ENCODE measurements at regions not wholly inside any gene's neighbourhood (a gene's known extent, or its start where the extent isn't known, plus 50 kb on each side); places are given as distances from the start of the nearest gene placed in this dataset.

GRCh38 chr7:46900312-46901263, 681.3 kb downstream of the TNS3 start:
- no peak; the same call in 1 of the 2 replicates for ATAC-seq (ENCODE audit: low read depth)
- no TSS peak for BruUV-seq (replicated peaks)

More at GRCh38 chr7:46900312-46901263, 681.3 kb downstream of the TNS3 start:
- H2AK5ac ChIP-seq (ENCODE audit: low read depth, low read length): no peak overlapping the region
- no peak overlapping the region for H3K56ac ChIP-seq (ENCODE audit: extremely low read depth, insufficient read depth, low read length)
- no peaks in the 10 kb centered on the region for H3K9me3 ChIP-seq (ENCODE audit: control insufficient read depth, insufficient read depth, low read length)
- no peak overlapping the region for H4K8ac ChIP-seq (ENCODE audit: low read depth in 2 of 2, low read length in 2 of 2)
- H2AFZ ChIP-seq (replicated peaks; ENCODE audit: low read length, poor library complexity): no peak overlapping the region
- in situ Hi-C loops (cut with MboI; ENCODE audit: low sequenced_read_pairs): no loop called here
- peak; percentile 15 for DNase-seq
- no peaks in the 10 kb centered on the region for H3K4me1 ChIP-seq (ENCODE audit: control insufficient read depth, insufficient read depth, low read length)
- no CpG with 5 or more reads among the region's 6 CpGs for WGBS, 2 experiments (ENCODE audit: extremely low coverage in 2 of 2, insufficient read length in 1 of 2)
- no peak overlapping the region for H4K91ac ChIP-seq (ENCODE audit: insufficient read depth, low read depth, low read length)
- no peaks in the 10 kb centered on the region for H3K36me3 ChIP-seq (ENCODE audit: control insufficient read depth, insufficient read depth, low read length)
- H3K9ac ChIP-seq (ENCODE audit: low read depth, low read length): no peak overlapping the region
- no peak overlapping the region for H3K23ac ChIP-seq (ENCODE audit: low read depth, low read length)
- H3K4me3 ChIP-seq (ENCODE audit: insufficient read depth, low read depth, low read length): no peak overlapping the region
- no peak overlapping the region for H3K14ac ChIP-seq (replicated peaks; ENCODE audit: low read depth, low read length)
- no peak overlapping the region for H4K5ac ChIP-seq (ENCODE audit: low read depth, low read length)
- no peak overlapping the region for H2BK5ac ChIP-seq (ENCODE audit: low read depth, low read length, poor library complexity, severe bottlenecking)
- no peak overlapping the region for H2BK120ac ChIP-seq (ENCODE audit: low read depth, low read length)
- H3K4me2 ChIP-seq (ENCODE audit: low read depth, low read length): no peak overlapping the region
- TF ChIP-seq RCOR1 (IDR thresholded peaks at IDR 0.05; ENCODE audit: insufficient replicate concordance, low read length): no peak
- no peak for TF ChIP-seq RAD21 (IDR thresholded peaks at IDR 0.05; ENCODE audit: low read length)
- no peak for TF ChIP-seq SMC3 (IDR thresholded peaks at IDR 0.05; ENCODE audit: low read depth, low read length)
- intact Hi-C loops (cut with micrococcal nuclease): no loop called here
- H3K27me3 ChIP-seq (ENCODE audit: control insufficient read depth, insufficient read depth, low read length): no peaks in the 10 kb centered on the region
- no peak overlapping the region for H2AK9ac ChIP-seq (replicated peaks; ENCODE audit: low read depth, low read length, poor library complexity)
- no peak overlapping the region for H3K18ac ChIP-seq (ENCODE audit: low read depth, low read length)
- no peak overlapping the region for H3K4ac ChIP-seq (ENCODE audit: low read depth, low read length)
- H2BK15ac ChIP-seq (ENCODE audit: low read depth, low read length): no peak overlapping the region
- no peaks in the 10 kb centered on the region for H4K20me1 ChIP-seq (ENCODE audit: insufficient read depth, low read length)
- H3K9me1 ChIP-seq (ENCODE audit: insufficient read depth, low read length): no peaks in the 10 kb centered on the region
- ChIA-PET CTCF (interaction anchor here (2.5 kb wide), 1 partner anchor 8 kb away, joined by 6 read pairs; no protein-coding TSS in a partner anchor), POLR2A (ENCODE audit: unreplicated experiment) (no interaction called here)
- dilution Hi-C loops (cut with HindIII; ENCODE audit: low sequenced_read_pairs, unreplicated experiment): no loop called here
- no peaks in the 10 kb centered on the region for H3K79me1 ChIP-seq (ENCODE audit: low read depth in 1 of 2, low read length in 2 of 2)
- H2BK20ac ChIP-seq (ENCODE audit: low read depth, low read length): no peak overlapping the region
- no peak overlapping the region for H3K27ac ChIP-seq (ENCODE audit: insufficient read depth, low read length)

Measured in IMR-90 (cell line).